ENCODE measurements at regions not wholly inside any gene's neighbourhood (a gene's known extent, or its start where the extent isn't known, plus 50 kb on each side); places are given as distances from the start of the nearest gene placed in this dataset.
"Not testable (repeated sequence)": the region's sequence is repeated elsewhere in the genome, so short reads cannot be mapped to it uniquely, and the experiment has no call there.

DNA sequence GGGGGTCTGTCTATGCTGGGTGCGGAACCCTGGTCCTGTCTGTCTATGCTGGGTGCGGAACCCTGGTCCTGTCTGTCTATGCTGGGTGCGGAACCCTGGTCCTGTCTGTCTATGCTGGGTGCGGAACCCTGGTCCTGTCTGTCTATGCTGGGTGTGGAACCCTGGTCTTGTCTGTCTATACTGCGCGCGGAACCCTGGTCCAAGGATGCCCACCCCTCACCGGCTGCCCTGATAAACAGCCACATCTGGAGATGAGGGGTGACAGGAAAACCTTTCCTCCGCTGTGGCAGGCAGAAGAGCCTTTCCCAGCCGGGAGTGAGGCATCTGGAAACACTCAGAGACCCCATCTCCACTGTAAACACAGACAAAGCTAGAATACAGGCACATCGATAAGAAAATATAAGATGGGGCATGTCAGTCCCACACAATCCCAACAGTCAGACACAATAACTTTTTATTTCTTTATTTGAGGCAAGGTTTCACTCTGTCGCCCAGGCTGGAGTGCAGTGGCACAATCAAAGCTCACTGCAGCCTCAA, 359.5 kb downstream of the C16orf95 start:
- DNase-seq (ENCODE audit: low read depth in 2 of 2) = not testable (repeated sequence)

DNA sequence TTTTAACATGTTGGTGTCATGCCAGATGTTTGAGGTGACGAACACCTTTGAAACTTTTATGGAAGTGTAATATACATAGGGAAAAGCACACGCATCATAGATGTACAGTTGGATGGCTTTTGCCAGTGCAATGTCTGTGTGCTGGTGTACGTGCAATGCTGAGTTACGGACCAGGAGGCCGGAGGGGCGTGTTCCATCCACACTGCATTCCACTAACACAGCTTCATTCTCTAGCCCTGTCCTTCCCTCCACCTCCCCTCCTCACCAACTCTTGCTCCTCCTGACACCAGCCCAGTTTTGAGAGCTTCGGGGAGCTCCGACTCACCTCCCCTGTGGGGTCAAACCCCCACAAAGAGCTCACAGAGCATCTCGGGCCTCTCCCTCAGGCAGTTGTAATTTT, 358.8 kb downstream of the C16orf95 start:
- no peak for DNase-seq (ENCODE audit: low read depth in 2 of 2)

DNA sequence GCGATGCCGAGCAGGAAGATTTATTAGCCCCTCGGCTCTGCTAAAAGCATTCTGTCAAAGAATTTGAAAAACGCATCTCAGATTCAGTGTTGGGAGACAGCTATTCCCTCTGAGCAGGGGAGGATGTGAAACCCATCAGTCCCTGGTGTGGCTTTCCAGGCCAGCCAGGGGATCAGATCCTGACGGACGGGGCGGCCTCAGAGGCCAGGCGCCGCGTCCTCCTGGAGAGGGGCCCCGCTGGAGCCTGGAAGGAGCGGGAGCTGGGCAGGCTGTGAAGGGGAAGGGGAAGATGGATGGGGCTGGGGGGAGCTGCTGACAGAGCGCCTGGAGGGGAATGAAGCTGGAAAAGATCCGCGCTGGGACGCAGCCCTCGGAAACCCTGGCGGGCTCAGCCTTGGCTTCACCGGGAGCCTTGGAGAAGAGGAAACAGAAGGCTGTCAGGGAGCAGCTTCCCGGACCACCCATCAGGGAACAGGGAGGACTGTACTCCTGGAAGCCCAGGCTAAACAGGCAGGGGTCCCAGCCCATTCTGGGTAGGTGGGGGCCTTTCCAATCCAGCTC, 358.0 kb downstream of the C16orf95 start:
- DNase-seq (ENCODE audit: low read depth in 2 of 2) = no peak

DNA sequence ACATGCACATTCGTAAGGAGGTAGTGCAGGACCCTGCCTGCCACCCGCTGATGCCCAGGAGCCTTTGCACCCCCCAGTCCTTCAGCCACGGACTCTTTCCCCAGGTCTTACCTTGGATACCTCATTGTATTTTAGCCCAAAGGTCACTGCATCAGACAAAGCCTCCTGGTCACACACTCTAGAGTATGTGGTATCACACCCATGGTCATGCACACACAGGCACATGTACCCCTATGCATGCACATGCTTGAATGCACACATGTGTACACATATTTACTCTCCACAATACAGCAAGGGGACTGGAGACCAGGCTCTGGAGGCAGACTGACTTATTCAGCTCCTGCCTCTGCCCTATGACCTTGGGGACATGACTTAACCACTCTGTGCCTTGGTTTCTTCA, 357.5 kb downstream of the C16orf95 start:
- no peak for DNase-seq (ENCODE audit: low read depth in 2 of 2)

DNA sequence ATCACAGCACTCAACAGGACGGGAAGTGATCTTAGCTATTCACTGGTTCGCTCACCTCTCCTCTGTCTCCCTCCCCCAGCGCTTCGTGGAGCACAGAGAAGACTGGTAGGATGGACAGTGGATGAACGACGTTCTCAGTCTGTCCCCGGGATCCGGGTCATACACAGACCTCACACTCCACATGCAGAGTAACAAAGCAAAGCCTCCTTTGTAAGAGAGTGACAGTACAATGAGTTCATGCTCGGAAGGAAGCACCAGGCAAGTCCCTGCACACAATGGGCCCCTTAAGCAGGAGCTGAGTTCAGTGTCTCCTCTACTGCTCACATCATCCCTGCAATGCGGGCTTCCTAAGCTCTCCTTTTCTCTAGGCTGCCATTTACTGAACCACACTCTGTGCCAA, 356.9 kb downstream of the C16orf95 start:
- no peak for DNase-seq (ENCODE audit: low read depth in 2 of 2)

DNA sequence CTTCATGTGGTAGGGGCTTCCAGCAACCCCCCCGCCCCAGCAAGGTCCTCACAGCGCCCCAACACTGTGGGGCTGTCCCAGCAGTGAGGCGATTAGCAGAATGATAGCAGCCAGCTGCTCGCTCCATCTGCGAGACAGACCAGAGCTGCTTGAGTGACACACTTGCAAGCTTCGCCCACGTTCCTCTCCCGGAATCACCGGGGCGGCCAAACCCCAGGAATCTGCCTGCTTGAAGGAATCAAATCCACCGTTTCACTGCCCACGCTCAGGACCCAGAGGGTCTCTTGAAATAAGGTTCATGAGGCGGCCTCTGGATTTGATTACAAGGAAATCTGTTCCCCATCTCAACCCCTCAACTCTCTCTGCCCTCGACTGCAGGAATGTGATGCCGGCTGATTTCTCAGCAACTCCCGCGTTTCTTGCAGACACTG, 356.0 kb downstream of the C16orf95 start:
- DNase-seq (ENCODE audit: low read depth in 2 of 2) = no peak

DNA sequence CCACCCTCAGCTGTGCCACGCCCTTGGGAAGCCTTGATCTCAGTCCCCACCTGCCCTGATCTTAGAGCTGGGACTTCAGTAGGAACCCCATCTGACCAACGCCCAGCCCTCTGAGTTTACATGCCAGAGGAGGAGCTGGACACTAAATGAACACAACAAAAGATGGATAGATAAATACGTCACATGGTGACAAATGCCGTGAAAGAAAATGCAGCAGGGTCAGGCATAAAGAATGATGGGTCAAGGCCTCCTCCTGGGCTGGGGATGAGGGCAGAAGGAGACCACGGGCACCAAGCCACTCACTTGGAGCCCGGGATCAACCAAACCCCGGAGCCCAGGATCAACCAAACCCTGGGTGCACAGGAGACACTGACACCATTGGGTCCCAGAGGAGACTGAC, 354.9 kb downstream of the C16orf95 start:
- DNase-seq (ENCODE audit: low read depth in 2 of 2) = no peak

DNA sequence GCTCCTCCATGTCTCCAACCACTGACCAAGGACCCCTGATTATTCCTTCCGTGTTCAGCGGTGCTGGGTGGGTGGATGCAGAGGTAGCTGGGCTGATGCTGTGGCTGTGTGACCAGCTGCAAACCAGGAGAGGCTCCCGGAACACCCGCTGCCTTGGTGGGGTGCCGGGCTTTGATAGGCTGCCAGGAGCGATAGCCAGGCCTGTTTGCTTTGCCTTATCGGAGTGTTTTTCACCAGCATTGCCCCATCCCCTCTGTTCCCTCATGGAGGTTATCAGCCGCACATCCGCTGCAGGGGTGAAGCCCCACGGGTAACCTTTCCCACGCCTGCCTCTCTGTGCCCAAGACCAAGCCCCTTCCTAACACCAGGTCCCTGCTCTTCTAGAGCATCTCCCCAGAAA, 354.3 kb downstream of the C16orf95 start:
- no peak for DNase-seq (ENCODE audit: low read depth in 2 of 2)

DNA sequence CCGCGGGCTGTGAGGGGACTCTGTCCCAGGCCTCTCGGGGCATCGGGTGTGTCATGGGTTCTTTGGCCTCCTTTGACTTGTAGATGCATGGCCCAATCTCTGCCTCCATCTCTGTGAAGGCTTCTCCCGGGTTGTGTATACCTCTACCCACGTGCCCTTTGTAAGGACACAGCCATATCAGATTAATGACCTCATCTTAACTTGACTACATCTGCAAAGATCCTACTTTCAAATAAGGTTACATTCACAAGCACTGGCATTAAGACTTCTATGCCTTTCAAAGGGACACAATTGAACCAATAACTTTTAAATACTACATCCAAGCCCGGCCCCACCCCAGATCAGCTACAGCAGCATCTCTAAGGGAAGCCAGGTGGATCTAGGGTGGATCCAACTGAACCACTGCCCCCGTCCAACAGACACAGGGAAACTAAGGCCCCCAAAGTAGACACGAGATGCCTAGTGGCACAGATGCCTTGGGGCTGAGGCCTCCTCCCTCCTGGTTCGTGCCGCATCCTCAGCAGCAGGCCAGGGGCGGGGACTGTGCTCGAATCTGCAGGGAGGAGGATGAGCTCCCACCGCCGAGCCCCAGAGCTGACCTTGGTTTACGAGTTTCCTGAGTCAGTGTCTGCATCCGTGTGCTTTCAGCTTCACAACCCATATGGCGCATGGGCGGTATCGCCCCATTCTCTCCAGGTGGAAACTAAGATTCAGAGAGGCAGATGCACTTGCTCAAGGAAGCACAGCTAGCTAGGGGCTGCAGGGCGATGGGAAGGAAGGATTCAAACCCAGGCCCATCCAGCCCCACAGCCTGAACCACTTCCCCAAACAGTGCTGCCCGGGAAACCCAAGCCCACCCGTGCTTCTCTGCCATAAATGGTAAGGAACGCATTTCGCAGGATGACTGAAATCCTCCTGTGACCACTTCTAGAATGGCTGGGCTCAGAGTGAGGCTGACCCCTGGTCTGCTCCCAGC, 353.3 kb downstream of the C16orf95 start:
- no peak for DNase-seq (ENCODE audit: low read depth in 2 of 2)

DNA sequence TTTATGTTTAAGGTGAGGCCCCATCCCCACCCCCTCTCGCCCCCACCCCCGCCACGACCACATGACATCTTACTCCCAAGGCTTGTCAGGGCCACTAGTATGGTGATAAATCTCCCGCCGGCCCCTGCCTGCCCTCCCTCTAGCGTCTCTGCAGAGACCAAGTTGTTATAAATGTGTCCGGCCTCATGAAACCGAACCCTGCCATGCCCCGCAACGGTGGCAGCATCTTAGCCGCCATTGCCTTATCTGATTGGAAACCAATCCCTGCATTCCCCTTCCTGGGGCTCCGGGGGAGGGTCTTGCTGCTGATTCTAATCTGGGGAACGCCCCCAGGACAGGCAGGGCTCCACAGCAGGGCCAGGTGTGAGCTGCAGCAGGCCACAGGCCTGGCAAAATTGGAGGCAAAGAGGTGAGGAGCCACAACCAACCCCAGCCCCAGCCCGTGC, 352.4 kb downstream of the C16orf95 start:
- no peak for DNase-seq (ENCODE audit: low read depth in 2 of 2)

DNA sequence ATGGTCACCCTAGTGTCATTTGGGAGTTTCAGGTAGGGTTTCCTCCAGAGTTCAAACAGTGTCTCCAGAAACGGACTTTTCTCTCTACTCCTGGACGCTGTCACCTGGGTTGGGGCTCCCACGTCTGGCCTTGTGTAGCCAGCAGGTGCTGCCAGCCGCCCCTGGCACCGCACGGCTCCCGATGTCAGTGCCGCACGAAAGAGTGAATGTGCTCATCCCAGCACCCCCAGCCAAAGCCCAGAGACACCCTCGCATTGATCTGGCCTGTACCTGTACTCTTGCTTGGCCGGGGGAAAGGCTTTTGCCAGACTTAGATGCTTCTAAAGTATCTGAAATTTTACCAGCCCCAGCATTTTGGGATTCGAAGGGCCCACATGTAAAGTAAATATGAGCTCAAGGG, 351.9 kb downstream of the C16orf95 start:
- no peak for DNase-seq (ENCODE audit: low read depth in 2 of 2)

DNA sequence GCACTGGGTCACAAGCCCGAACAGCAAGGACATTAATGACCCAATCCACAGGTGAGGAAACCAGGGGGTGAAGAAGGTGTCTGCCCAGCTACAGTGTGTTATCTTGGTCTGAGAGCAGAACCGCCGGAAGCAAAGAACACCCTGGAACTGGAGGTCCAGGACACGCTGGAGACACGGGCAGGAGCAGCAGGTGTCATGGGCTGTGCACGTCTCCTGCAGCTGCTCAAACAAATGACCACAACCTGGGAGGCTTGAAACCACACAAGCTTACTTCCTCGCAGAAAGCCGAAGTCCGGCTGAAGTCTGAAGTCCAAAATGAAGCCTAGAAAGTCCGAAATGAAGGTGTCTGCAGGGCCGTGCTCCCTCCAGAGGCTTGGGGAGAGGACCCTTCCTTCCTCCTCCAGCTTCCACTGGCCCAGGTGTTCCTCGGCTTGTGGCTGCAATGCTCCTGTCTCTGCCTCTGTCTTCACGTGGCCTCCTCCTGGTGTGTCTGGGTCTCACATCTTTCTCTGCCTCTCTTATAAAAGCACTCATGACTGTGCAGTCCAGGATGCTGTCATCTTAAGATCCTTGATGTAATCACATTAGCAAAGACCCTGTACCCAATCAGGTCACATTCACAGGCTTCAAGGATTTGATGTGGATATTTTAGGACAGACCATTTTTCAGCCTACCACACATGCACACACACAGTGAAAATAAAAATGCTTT, 351.2 kb downstream of the C16orf95 start:
- no peak for DNase-seq (ENCODE audit: low read depth in 2 of 2)

DNA sequence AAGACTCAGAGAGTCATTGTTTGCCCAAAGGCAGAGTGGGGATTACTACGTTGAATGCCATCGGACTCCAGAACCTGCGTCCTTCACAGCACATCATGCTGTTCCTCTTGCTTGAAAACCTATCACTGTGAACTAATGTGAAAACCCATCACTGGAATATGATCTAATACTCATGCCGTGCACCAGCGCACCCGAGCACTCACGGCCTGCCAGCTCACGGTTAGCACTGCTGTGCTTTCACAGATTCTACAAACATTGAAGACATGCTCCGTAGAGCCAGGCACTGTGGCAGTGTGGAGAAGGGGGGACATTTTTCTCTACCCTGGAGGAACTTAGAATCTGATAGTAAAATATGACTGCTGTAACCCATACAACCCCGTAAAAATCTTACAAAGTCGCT, 350.4 kb downstream of the C16orf95 start:
- no peak for DNase-seq (ENCODE audit: low read depth in 2 of 2)

DNA sequence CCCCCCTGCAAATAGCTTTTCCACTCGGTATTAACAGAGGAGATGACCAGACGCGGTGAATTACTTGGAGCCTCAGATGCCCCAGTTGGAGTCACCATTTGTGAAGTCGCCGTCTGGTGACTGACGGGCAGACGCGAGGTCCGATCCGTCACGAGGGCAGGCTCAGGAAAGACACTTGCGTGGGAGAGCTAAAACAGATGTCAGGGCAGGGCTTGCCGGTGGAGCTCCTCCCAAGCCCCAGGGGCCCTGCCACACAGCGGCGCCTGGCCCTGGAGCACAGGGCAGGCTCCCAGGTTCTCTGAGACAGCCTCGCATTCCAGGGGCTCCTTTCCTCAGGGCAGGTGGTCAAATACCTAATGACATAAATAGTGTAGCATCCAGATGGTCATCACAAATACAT, 348.3 kb downstream of the C16orf95 start:
- no peak for DNase-seq (ENCODE audit: low read depth in 2 of 2)

DNA sequence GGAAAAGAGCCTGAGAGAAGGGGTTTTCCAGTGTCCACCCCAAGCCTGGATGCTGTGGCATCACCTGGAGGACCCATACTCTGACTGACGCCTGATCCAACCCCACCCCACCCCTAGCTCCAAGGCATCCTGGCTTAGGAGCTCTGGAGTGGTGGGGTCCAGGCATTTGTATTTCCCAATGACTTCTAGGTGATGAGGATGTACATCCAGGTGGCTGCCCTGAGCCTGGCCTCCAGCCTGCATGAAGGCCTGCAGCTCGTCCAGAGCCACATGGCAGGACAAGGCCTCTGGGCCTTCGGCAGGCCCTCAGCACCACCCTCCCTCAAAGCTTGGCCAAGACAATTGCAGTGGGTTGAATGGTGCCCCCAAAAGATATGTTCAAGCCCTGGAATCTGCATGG, 347.5 kb downstream of the C16orf95 start:
- DNase-seq (ENCODE audit: low read depth in 2 of 2) = no peak

DNA sequence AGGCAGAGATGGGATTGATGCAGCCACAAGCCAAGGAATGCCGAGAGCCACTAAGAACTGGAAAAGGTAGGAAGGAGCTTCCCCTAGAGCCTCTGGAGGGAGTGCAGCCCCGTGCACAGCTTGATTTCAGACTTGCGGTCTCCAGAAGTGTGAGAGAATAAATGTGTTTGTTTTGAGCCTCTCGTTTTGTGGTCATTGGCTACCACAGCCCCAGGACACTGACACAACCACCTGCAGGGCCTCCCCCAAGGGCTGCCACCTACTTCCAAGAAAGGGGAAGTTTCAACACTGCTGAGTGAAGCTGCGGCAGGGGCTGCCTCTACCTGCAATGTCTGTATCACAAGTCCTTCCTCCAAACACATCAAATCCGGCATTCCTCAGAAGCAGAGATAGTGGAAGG, 346.9 kb downstream of the C16orf95 start:
- DNase-seq (ENCODE audit: low read depth in 2 of 2) = no peak

DNA sequence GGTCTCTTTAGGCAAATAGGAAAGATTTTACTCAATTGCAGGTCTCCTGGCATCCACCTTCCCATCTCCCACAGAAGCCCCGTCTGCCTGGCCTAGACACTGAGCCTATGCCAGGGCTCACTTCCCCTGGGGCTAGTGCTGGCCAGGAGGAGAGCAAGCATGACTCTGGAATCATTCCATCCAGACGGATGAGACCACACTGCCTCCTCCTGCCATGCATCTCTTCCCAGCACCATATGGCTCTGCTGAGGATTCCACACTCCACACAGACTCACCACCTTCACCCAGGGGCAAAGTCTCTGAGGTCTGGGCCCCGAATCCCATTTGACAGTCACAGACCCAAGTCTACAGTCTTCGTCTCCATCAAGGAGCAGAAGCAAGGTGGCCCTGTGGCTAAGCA, 346.5 kb downstream of the C16orf95 start:
- DNase-seq (ENCODE audit: low read depth in 2 of 2) = no peak

DNA sequence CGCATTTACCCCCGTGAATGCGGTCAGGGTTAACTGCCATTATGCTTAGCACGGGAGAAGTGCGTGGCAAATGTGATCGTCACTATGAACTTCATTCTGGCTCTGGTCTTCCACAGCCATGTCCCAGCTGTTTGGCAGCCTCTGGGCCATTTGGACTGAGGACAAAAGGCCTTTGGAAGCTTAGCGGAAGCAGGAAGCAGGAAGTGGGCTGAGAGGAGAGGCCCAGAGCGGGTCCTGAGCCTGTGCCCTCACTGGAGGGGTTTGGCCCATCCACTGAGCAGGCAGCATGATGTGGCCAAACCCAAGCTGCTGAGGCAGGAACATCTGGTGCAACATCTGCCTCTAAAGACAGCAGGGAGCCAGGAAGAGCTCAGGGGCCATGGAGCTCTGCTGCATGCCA, 345.9 kb downstream of the C16orf95 start:
- no peak for DNase-seq (ENCODE audit: low read depth in 2 of 2)

DNA sequence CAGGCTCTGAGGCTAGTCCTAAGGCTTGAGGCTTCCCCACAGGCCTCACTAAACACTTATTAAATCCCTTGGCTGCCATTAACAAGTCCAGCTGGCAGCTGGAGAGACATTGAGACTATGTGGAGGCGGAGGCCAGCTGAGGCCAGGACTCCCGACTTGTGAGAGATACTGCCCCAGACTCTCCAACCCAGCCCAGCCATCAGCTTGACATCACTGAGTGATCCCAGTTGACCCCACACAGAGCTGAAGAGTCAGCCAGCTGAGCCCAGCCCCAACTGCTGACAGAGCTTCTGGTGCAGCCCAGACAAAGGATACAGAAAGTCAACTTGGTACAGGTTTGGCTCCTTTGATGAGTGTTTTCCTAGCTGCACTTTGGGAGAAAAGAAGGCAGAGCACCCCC, 343.1 kb downstream of the C16orf95 start:
- no peak for DNase-seq (ENCODE audit: low read depth in 2 of 2)

DNA sequence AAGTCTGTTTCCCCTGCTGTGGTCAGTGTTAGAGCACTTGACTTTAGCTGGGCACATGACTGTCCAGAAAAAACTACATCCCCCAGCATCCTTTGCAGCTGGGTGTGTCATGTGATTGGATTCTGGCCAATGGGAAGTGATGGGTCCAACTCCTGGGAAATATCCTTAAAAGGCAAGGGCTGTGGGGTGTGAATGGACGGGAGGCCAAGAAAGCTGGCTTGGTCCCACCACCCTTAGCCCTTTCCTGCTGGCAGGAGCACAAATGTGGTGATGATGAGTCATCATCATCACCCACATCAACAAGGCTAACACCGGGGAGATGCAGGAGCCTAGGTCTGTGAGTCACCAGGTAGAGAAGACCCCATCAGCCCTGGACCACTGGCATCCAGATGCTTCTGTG, 341.7 kb downstream of the C16orf95 start:
- DNase-seq (ENCODE audit: low read depth in 2 of 2) = no peak

DNA sequence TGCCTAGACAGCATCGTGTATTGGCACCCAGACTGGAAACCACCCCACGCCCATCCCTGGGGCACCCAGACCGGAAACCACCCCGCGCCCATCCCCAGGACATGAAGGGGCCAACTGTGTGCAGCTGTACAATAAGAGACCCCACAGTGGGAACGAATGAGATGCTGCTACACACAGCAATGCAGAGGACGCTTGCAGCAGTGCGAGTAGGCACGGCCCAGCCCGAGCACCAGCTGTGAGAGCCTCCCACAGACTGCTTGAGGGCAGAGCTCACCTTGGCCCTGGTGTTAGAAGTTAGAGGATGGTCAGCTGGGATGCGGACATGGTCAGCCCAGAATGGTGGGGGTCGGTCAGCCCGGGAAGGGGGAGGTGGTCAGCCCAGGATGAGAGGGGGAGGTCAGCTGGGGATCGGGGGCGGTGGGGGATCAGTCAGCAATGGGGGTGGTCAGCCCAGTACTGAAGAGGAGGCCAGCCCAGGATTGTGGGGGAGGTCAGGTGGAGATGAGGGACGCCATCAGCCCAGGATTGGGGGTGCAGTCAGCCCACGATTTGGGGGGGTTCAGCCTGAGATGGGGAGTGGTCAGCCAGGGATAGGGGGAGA, 340.0 kb downstream of the C16orf95 start:
- DNase-seq (ENCODE audit: low read depth in 2 of 2) = no peak

DNA sequence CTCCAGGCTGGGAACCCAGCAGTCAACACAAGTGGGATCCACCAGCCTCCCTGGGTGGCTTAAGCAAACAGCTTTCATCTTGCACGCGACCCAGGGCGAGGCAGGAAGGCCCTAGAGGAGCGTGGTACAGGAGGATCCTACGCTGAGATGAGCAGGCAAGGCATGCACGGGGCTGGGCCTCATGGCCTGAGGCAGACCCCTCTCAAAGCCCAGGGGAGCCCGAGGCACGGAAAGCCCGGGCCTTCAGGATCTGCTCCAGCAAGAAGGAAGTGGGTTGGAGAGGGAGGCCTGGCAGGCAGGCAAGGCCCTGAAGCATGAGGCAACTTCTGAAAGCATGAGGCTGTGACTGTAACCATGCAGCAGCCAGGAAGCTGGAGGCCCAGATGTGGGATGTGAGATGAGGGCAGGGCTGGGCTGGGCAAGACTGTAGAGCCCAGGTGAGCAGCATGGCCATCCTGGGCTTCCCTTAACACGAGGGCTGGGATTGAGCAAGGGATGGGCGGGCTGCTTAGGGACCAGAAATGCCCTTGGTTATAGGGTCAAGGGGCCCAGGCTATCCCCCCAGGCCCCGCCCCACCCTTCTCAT, 338.7 kb downstream of the C16orf95 start:
- no peak for DNase-seq (ENCODE audit: low read depth in 2 of 2)
